ENCODE measurements at regions not wholly inside any gene's neighbourhood (a gene's known extent, or its start where the extent isn't known, plus 50 kb on each side); places are given as distances from the start of the nearest gene placed in this dataset.

- no peak for TF ChIP-seq CTCF (IDR thresholded peaks at IDR 0.05)
- TF ChIP-seq POLR2A (IDR thresholded peaks at IDR 0.05) = no peak
These were observed 174.8 kb upstream of the AGR3 start for GRCh38 chr7:17056491-17057142.
